Heart right ventricle (tissue), 16 donors: ENCODE measurements at regions not wholly inside any gene's neighbourhood (a gene's known extent, or its start where the extent isn't known, plus 50 kb on each side); places are given as distances from the start of the nearest gene placed in this dataset.

Source experiments
- ATAC-seq, 8 donors: fragments of 200-7000 bp; cut with Tn5 transposase; one replicate each; pipeline ENCODE4 v1.9.1; 2020; ENCODE audit warnings: mild to moderate bottlenecking in 8 of 8, moderate library complexity in 8 of 8, moderate number of reproducible peaks in 1 of 8
- DNase-seq, 2 donors: peaks; one replicate each; pipeline ENCODE4 v3.0.0-alpha.2; 2020
- H3K27ac ChIP-seq, 10 donors: fragments of 200-600 bp; sonication (generic) in 2 of 10; one replicate each; pipeline versions ENCODE4 v1.5.0 to v1.8.0; 2020 to 2022; ENCODE audit warnings: mild to moderate bottlenecking in 3 of 10
- H3K27me3 ChIP-seq, 7 donors: fragments of 200-600 bp; one replicate each; pipeline ENCODE4 v1.8.0; 2021 to 2022; ENCODE audit warnings: mild to moderate bottlenecking in 2 of 7
- H3K36me3 ChIP-seq, 9 donors: fragments of 200-600 bp; sonication (generic) in 1 of 9; one replicate each; pipeline versions ENCODE4 v1.5.0 to v1.8.0; 2020 to 2022; ENCODE audit warnings: mild to moderate bottlenecking in 2 of 9
- H3K4me1 ChIP-seq, 9 donors: fragments of 200-600 bp; sonication (generic) in 1 of 9; one replicate each; pipeline versions ENCODE4 v1.5.0 to v1.8.0; 2020 to 2022; ENCODE audit warnings: mild to moderate bottlenecking in 4 of 9
- H3K4me3 ChIP-seq, 10 donors: fragments of 200-600 bp; sonication (generic) in 2 of 10; one replicate each; pipeline versions ENCODE4 v1.5.0 to v1.8.0; 2020 to 2022; ENCODE audit warnings: mild to moderate bottlenecking in 7 of 10, moderate library complexity in 2 of 10
- H3K9me3 ChIP-seq, 11 donors: fragments of 200-600 bp in 10 of 11; sonication (generic) in 2 of 11; one replicate each; pipeline versions ENCODE4 v1.5.0 to v1.8.0; 2013 to 2022; ENCODE audit warnings: mild to moderate bottlenecking in 2 of 11, control low read depth in 1 of 11, moderate library complexity in 1 of 11
- WGBS, 2 donors: extraction: QIAGEN DNeasy Blood & Tissue Kit; methylation state at CpG; one replicate each; pipeline ENCODE4 v1.1.7; 2013; ENCODE audit warnings: inconsistent platforms in 1 of 2; 5-methylcytosine and 5-hydroxymethylcytosine counted together
- intact Hi-C, 10 donors: fragments of 100-400 bp; cut with DNase I; formaldehyde crosslinking; loops; one replicate each; pipeline versions ENCODE4 v1.11.1 to v1.14.2; 2022
- TF ChIP-seq, protein P1 (sequence below), 9 donors: fragments of 200-600 bp; sonication (generic) in 2 of 9; IDR thresholded peaks; one replicate each; pipeline versions ENCODE4 v1.5.0 to v1.8.0; 2021 to 2022; ENCODE audit warnings: antibody characterized with exemption in 9 of 9, mild to moderate bottlenecking in 5 of 9, moderate library complexity in 1 of 9
- donor health status: Arrhythmogenic right ventricular cardiomyopathy.
- donor health status: ischemic (EF 13 %, LVEDD 7.1; RV severe dilation, severe dysfunction).
- donor health status: healthy with polysubstance abuse.
- donor health status: DM: no; HTN: yes; CAD: no.
- donor health status: DM: no; HTN: no; CAD: no.
- donor health status: ischemic (EF 25% LVEDD 6.9; RV normal size, moderate dysfunction).
- donor health status: ischemic (EF 25% LVEDD 5.7; RV mildly dilated, moderate dysfunction).
- donor health status: healthy.
- donor health status: DM: yes; HTN: yes; CAD: no.
- donor health status: Ischemic cardiomyopathy.
- donor health status: ischemic (EF 35%, LVEDD 5.7; RV mildly dilated, moderate dysfunction).
- donor health status: nonischemic (EF 11% LVEDD 7.7; RV severe dilation, severe dysfunction).
- donor health status: DM: yes; HTN: yes; CAD: no.
- donor health status: PGD.
- donor health status: ischemic (EF 29% LVEDD 5.4; RV normal size, mild dysfunction).
- donor health status: nonischemic (EF 23%, LVEDD 6.1; RV moderate dilation, normal function).

DNA sequence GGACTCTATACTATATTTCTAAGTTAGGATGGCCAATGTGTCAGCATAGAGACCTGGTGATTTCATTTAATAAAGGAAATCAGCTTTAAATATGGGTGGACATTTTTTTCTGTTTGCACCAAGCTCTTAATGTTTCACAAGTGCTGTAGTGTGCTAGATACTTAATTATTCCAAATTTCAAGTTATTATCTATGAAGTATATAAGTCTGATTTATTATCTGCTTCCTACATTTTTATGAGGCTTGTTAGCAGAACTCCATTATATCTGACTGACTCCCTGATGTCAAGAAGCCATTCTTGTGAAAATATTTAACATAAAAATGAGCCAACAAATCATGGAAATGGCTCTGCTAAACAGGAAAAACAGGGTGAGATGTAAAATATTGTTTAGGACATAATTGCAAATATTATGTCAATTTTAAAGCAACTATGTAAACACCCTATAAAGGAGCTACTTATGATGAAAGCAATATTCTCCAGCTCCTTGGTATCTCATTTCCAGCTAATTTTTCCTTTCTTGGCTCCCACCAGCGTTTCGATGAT lies 1415.2 kb downstream of the GATA3 start:
- Histone ChIP-seq H3K36me3 (no peaks in the 10 kb centered on the region), H3K27me3 (no peaks in the 10 kb centered on the region), H3K4me1 (no peaks in the 10 kb centered on the region), H3K4me3 (no peak overlapping the region), H3K9me3 (no peaks in the 10 kb centered on the region), H3K27ac (no peak overlapping the region)
- DNase-seq (no peak), ATAC-seq (no peak)
- TF ChIP-seq, protein P1, sequence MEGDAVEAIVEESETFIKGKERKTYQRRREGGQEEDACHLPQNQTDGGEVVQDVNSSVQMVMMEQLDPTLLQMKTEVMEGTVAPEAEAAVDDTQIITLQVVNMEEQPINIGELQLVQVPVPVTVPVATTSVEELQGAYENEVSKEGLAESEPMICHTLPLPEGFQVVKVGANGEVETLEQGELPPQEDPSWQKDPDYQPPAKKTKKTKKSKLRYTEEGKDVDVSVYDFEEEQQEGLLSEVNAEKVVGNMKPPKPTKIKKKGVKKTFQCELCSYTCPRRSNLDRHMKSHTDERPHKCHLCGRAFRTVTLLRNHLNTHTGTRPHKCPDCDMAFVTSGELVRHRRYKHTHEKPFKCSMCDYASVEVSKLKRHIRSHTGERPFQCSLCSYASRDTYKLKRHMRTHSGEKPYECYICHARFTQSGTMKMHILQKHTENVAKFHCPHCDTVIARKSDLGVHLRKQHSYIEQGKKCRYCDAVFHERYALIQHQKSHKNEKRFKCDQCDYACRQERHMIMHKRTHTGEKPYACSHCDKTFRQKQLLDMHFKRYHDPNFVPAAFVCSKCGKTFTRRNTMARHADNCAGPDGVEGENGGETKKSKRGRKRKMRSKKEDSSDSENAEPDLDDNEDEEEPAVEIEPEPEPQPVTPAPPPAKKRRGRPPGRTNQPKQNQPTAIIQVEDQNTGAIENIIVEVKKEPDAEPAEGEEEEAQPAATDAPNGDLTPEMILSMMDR (IDR thresholded peaks at IDR 0.05), result no peak
- intact Hi-C loops, result no loop called here
- 70 to 80% methylated on average over 2 of the region's 2 CpGs for WGBS, 2 donors

DNA sequence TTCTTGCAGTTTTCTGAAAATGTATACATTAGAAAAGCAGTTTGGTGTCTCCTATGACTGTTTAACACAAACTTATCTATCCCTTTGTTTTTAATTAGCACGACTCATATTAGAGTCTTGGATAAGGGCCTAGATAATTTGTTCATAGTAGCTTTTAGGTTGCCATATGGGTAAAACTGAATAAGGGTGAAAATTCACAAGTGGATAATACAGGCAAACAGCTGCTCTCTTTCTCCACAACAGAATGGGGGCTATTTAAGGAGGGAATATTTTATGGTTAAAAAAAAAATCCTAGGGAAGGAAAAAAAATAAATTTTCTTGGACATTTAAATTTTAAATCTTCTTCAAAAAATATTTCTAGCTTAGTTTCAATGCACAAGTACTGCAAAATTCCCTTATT lies 1416.1 kb downstream of the GATA3 start:
- DNase-seq, result no peak

DNA sequence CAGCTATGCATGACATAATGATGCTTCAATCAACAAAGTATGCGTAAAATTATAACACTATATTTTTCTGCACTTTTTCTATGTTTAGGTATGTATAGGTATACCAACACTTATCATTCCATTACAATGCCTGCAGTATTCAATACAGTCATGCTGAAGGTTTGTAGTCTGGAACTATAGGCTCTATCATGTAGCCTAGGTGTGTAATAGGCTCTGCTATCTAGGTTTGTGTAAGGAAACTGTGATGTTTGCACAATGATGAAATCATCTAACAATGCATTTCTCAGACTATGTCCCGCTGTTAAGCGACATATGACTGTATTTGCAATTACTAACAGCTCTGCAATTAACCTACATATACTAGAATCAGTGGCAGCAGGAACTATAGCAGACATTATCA lies 1447.5 kb downstream of the GATA3 start:
- no peak for ATAC-seq

More for the DNA sequence above, 1416.1 kb downstream of the GATA3 start:
- WGBS, 2 donors, result 45 to 69% methylated on average over 1 of the region's 1 CpG
- Histone ChIP-seq H3K27ac (no peak overlapping the region), H3K9me3 (no peaks in the 10 kb centered on the region), H3K36me3 (no peaks in the 10 kb centered on the region), H3K27me3 (no peaks in the 10 kb centered on the region), H3K4me1 (no peaks in the 10 kb centered on the region), H3K4me3 (no peak overlapping the region)
- ATAC-seq, result no peak
- TF ChIP-seq, protein P1 (IDR thresholded peaks at IDR 0.05), result no peak
- intact Hi-C loops, result no loop called here

DNA sequence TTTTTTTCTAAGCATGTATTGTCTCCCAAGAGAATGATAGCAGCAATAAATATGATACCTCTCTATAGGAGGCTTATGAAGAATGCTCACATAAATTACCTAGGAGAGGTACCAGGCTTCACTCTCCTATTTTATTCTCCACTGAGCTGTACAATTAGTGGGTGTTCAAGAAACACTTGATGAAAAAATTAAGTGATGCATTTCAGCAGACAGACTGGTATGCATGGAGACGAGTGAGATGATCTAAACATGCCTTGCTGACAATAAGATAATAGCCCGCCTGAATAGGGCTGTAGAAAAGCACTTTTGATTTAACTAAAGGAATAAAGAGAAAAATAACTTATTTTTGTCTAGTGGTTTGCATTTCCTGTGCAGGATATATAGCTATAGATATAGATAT lies 1449.7 kb downstream of the GATA3 start:
- 59 to 65% methylated on average over 2 of the region's 2 CpGs for WGBS, 2 donors
- no peak overlapping the region for H3K27ac ChIP-seq
- peaks cover 0 to 5% (median 0%) of the 10 kb centered on the region in 11 donors for H3K9me3 ChIP-seq
- TF ChIP-seq, protein P1 (IDR thresholded peaks at IDR 0.05), result no peak
- H3K27me3 ChIP-seq, result no peaks in the 10 kb centered on the region
- ATAC-seq (no peak), DNase-seq (no peak)
- no peaks in the 10 kb centered on the region for H3K4me1 ChIP-seq
- H3K4me3 ChIP-seq, result no peak overlapping the region
- intact Hi-C loops, result no loop called here
- no peaks in the 10 kb centered on the region for H3K36me3 ChIP-seq

More for the DNA sequence above, 1447.5 kb downstream of the GATA3 start:
- TF ChIP-seq, protein P1 (IDR thresholded peaks at IDR 0.05), result no peak
- no peaks in the 10 kb centered on the region for H3K27me3 ChIP-seq
- intact Hi-C loops, result no loop called here
- H3K4me1 ChIP-seq, result no peaks in the 10 kb centered on the region
- DNase-seq, result no peak
- no peaks in the 10 kb centered on the region for H3K9me3 ChIP-seq
- H3K27ac ChIP-seq, result no peak overlapping the region
- 65 to 76% methylated on average over 3 of the region's 3 CpGs for WGBS, 2 donors
- no peak overlapping the region for H3K4me3 ChIP-seq
- H3K36me3 ChIP-seq, result no peaks in the 10 kb centered on the region
